ENCODE measurements at regions not wholly inside any gene's neighbourhood (a gene's known extent, or its start where the extent isn't known, plus 50 kb on each side); places are given as distances from the start of the nearest gene placed in this dataset.

GRCh38 chr16:54688339-54688738 is 242.3 kb upstream of the IRX5 start:
- no peak for DNase-seq (ENCODE audit: low read depth, low spot score)
- Histone ChIP-seq H3K27ac (ENCODE audit: low read length) (no peak overlapping the region), H3K27me3 (ENCODE audit: control insufficient read depth, insufficient read depth, low read length) (no peaks in the 10 kb centered on the region; the same call in 1 of the 2 replicates), H3K9me3 (ENCODE audit: control insufficient read depth, insufficient read depth, low read depth, low read length) (no peaks in the 10 kb centered on the region), H3K4me3 (ENCODE audit: low read depth in 2 of 2, low read length in 2 of 2) (no peak overlapping the region), H3K4me1 (ENCODE audit: control insufficient read depth, insufficient read depth, low read length) (no peaks in the 10 kb centered on the region), H3K36me3 (ENCODE audit: control insufficient read depth, insufficient read depth, low read length) (no peaks in the 10 kb centered on the region)
- POLR2A ChIA-PET: no interaction called here
- no TSS peak for BruUV-seq (replicated peaks)
- ATAC-seq: no peak
- CTCF ChIA-PET: no interaction called here
- intact Hi-C loops (cut with micrococcal nuclease; ENCODE audit: unreplicated experiment): no loop called here
- TF ChIP-seq REST (IDR thresholded peaks at IDR 0.05; ENCODE audit: insufficient read depth in 1 of 2, low read depth in 2 of 2, low read length in 1 of 2) (no peak), SIN3A (IDR thresholded peaks at IDR 0.05; ENCODE audit: borderline replicate concordance, insufficient read depth, low read depth, low read length) (no peak), POLR2AphosphoS5 (IDR thresholded peaks at IDR 0.05; ENCODE audit: low read depth, low read length) (no peak), TCF7L2 (IDR thresholded peaks at IDR 0.05; ENCODE audit: low read depth, low read length) (no peak)
- TF ChIP-seq, protein P1, sequence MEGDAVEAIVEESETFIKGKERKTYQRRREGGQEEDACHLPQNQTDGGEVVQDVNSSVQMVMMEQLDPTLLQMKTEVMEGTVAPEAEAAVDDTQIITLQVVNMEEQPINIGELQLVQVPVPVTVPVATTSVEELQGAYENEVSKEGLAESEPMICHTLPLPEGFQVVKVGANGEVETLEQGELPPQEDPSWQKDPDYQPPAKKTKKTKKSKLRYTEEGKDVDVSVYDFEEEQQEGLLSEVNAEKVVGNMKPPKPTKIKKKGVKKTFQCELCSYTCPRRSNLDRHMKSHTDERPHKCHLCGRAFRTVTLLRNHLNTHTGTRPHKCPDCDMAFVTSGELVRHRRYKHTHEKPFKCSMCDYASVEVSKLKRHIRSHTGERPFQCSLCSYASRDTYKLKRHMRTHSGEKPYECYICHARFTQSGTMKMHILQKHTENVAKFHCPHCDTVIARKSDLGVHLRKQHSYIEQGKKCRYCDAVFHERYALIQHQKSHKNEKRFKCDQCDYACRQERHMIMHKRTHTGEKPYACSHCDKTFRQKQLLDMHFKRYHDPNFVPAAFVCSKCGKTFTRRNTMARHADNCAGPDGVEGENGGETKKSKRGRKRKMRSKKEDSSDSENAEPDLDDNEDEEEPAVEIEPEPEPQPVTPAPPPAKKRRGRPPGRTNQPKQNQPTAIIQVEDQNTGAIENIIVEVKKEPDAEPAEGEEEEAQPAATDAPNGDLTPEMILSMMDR (IDR thresholded peaks at IDR 0.05): no peak
- in situ Hi-C loops (cut with HindIII; ENCODE audit: low pct_unique_long_range_greater_than_20kb, low sequenced_read_pairs): no loop called here

DNA sequence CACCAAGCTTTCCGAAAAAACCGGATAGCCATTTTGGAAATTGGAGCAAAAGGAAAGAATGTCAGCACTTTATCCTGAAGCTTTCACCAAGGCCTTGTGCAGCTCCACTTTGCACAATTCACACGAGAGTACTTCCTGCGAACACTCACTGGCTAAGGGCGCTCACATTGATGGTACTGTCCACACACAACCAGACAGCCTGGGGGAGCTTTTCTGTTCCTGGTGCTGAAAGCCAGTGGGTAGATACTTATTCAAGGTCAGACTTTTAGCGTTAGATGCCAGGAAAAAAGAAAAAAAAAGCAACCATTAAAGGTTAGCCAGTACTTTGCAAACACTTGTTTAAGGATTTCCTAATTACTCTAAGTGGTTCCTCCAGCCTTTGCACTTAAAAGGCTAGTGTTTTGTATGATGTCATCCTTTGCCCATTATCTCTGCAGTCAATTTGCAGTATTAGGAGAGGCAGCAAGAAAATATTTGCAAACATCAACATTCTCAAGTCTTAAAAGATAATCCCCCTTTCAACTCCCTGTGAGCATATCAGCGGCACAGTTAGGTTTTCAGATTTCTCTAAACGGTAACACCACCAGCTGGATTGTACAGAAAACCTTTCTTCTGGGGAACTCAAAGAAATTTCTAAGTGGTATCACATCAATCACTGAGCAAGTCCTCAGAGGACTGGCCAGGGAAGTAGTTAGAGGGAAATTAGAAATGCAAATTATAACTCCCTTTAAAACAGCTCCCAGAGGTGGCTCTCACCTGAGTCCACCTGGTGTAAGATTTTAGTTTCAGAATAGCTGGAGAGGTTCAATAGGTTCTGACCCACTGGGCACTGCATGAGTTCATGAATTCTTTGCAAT is 243.4 kb upstream of the IRX5 start:
- Histone ChIP-seq H3K27me3 (ENCODE audit: control insufficient read depth, insufficient read depth, low read length) (no peaks in the 10 kb centered on the region; the same call in 1 of the 2 replicates), H3K36me3 (ENCODE audit: control insufficient read depth, insufficient read depth, low read length) (no peaks in the 10 kb centered on the region), H3K4me3 (ENCODE audit: low read depth in 2 of 2, low read length in 2 of 2) (no peak overlapping the region), H3K27ac (ENCODE audit: low read length) (no peak overlapping the region), H3K9me3 (ENCODE audit: control insufficient read depth, insufficient read depth, low read depth, low read length) (no peaks in the 10 kb centered on the region), H3K4me1 (ENCODE audit: control insufficient read depth, insufficient read depth, low read length) (no peaks in the 10 kb centered on the region)
- DNase-seq (ENCODE audit: low read depth, low spot score) (no peak), ATAC-seq (no peak)
- in situ Hi-C loops (cut with HindIII; ENCODE audit: low pct_unique_long_range_greater_than_20kb, low sequenced_read_pairs): no loop called here
- CTCF ChIA-PET: no interaction called here
- POLR2A ChIA-PET: no interaction called here
- intact Hi-C loops (cut with micrococcal nuclease; ENCODE audit: unreplicated experiment): no loop called here
- TF ChIP-seq TCF7L2 (IDR thresholded peaks at IDR 0.05; ENCODE audit: low read depth, low read length) (no peak), REST (IDR thresholded peaks at IDR 0.05; ENCODE audit: insufficient read depth in 1 of 2, low read depth in 2 of 2, low read length in 1 of 2) (no peak), SIN3A (IDR thresholded peaks at IDR 0.05; ENCODE audit: borderline replicate concordance, insufficient read depth, low read depth, low read length) (no peak), POLR2AphosphoS5 (IDR thresholded peaks at IDR 0.05; ENCODE audit: low read depth, low read length) (no peak)
- TF ChIP-seq, protein P1 (IDR thresholded peaks at IDR 0.05): no peak
- no TSS peak for BruUV-seq (replicated peaks)
